Loucy (cell line): ENCODE measurements at regions not wholly inside any gene's neighbourhood (a gene's known extent, or its start where the extent isn't known, plus 50 kb on each side); places are given as distances from the start of the nearest gene placed in this dataset.

ENCODE experiments used
- CTCF ChIP-seq: fragments of 200-600 bp; sonication (generic); conservative IDR thresholded peaks from 2 replicates; pipeline ENCODE4 v1.5.1; 2014; ENCODE audit warnings: mild to moderate bottlenecking, antibody characterized with exemption, low read length
- EZH2phosphoT487 ChIP-seq: fragments of 200-600 bp; IDR thresholded peaks from 2 replicates; pipeline ENCODE4 v1.6.1; 2018; ENCODE audit warnings: antibody characterized with exemption, mild to moderate bottlenecking, moderate library complexity, borderline replicate concordance

GRCh38 chr15:70582143-70582945, 181.0 kb downstream of the UACA start:
- TF ChIP-seq CTCF (no peak), EZH2phosphoT487 (no peak)
